HG02678 (cell line): ENCODE measurements at regions not wholly inside any gene's neighbourhood (a gene's known extent, or its start where the extent isn't known, plus 50 kb on each side); places are given as distances from the start of the nearest gene placed in this dataset.
"Not testable (repeated sequence)": the region's sequence is repeated elsewhere in the genome, so short reads cannot be mapped to it uniquely, and the experiment has no call there.

Experiments
- ATAC-seq: cut with Tn5 transposase; IDR thresholded peaks from one replicate; pipeline ENCODE4 v1.9.1; 2021; ENCODE audit warnings: mild to moderate bottlenecking, moderate library complexity; ENCODE audit not compliant: unreplicated experiment

DNA sequence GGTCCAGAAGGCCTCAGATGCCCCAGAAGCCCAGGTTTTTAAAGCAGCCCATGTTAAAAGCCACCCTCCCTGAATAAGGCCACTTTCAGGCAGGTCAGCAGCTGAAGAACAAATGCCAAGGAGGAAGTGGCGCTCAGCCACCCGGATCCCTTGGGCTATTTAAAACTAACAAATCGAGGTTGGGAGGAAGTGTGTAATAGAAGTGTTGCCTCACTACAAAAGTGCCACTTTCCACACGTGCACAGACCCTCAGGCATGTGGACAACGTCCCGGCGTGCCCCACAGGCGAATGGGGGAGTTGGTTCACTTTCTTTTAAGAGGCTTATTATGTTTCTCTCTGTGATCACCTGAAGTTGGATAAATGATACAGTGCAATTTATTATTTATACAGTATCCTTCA, 173.8 kb upstream of the SALL3 start:
- no peak for ATAC-seq

DNA sequence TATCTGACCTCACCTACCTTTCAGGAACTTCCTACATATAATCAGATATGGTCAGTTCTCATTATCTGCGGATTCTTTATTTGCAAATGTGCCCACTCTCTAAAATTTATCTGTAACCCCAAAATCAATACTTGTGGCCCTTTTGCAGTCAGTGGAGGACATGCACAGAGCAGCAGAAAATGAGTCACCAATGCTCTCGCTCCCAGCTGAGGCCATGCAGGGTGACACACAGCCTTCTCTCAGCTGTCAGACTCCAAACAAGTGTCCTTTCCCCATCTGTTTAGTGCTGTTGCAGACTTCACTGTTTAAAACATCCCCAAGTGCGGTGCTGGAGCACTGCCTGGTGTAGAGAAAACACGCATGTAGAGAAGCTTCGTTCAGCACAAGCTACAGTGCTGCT, 171.9 kb upstream of the SALL3 start:
- ATAC-seq = no peak

DNA sequence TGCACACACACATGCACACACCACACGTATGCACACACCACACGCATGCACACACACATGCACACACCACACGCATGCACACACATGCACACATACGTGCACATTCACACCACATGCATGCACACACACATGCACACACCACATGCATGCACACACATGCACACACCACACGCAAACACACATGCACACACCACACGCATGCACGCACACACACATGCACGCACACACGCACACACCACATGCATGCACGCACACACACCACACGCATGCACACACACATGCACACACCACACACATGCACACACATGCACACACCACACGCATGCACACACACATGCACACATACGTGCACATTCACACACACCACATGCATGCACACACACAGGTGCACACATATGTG, 169.8 kb upstream of the SALL3 start:
- no peak for ATAC-seq

DNA sequence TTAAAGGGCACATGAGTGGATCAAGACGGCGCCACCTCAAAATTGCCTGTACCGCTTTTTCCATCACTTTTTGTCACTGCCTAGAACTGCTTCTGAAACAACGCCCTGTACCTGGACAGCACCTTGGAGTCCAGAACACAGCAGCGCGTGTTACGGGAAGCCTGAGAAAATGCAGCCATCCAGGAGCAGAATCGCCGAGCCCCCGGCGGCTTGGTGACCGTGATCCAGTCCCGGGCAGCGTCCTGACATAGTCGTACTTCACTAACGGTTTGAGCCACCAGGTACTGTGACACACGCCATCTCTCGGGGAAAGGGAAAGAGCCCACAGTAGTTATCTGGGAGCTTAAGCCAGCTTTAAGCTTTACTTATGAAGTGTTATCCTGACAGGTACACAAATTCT, 168.9 kb upstream of the SALL3 start:
- no peak for ATAC-seq

DNA sequence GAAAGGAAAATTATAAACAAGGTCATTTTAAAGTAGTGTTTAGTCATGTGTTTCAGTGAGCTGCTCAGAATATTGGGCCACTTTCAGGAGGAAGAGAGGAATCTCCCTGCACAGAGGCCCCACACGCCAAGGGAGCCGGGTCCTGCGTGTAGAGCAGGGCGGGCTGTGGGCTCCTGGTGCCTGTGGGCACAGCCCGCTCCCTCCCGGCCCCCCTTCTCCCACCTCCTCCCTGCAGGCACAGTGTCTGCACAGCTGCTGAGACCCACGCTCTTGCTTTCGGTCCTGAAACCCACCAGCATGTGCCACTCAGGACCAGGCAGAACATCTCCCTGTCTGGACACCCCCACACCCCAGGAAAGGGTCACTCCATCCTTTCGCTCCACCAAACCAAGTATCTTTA, 167.6 kb upstream of the SALL3 start:
- ATAC-seq = no peak

DNA sequence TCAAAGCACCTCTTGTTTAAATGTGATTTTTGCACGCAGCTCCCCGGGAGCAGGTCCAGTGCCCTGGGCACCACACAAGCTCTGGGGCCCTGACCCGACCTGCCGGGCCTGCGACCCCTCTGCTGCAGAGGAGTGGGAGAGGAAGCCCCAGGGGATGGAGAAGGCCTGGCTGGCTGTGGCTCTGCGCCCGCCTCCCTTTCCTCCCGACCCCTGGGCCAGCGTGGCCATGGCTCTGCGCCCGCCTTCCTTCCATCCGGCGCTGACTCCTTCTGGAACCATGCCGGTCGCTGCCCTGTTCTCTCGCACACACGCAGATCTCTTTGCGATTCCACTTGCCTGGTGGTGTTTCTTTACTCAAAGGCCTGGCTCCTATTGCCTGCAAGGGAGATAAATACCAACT, 166.5 kb upstream of the SALL3 start:
- no peak for ATAC-seq

DNA sequence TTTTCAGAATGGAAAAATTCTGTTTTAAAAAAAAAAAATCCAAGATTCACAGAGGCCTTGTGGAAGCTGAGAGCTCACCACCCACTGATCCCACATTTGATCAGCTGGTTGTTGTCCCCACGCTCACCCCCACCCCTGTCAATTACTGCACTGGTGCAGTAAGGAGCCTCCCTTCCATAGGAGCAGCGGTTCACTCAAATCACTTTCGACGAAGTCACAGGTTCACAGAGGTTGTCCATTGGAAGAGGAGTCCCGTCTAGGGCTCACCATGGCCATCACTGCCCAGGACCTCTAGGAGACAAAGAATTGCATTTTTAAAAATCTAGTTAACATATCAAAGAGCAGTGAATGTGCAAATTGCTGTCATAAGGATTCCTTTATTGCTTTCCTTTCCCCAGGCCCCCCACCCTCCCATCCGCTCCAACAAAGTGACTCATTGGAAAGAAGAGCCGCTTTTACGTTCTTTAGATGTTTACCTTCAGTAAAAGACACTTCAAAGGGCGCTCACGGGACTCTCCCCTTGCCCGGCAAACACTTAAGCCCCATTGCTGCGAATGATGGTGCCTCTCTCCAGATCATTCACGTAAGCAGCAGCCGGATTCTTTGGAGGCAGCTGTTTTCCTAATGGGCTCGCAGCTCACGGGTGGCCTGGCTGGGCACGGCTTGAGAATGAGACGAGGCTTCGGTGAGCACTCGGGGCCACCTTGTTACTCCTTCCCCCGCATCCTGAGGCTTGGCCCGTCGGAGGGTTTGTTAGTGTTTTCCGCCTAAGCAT, 165.5 kb upstream of the SALL3 start:
- no peak for ATAC-seq

DNA sequence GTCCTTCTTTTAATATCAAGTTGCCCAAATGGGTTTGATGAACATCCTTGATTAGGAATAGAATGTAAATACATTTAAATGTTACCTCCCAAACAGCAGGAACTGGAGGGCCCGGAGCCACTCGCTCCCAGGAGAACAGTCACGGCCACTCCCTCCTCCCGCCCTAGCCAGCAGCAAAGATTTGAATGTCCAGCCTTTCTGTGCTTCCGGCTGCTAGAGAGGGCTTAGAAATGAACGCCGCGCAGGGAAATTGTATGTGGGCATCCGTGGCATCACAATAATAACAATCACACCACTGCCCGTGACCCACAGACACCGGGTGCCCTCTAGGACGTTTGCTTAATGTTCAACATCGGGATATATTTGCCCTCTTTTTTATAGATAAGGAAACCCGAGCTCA, 164.9 kb upstream of the SALL3 start:
- ATAC-seq = no peak

DNA sequence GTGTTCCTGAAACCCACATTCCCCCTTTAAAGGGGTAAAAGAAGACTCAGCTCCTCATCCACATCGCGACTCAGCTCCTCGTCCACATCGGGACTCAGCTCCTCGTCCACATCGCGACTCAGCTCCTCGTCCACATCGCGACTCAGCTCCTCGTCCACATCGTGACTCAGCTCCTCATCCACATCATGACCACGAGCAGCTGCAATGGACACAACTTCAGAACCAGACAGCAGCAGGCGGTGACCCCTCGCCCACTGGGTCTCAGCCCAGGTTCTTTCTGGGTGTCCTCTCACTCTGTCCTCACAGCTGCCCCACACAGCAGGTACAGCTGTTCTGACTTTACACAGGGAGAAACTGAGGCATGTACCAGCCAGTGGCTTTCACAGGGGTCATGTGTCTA, 163.5 kb upstream of the SALL3 start:
- ATAC-seq = no peak

DNA sequence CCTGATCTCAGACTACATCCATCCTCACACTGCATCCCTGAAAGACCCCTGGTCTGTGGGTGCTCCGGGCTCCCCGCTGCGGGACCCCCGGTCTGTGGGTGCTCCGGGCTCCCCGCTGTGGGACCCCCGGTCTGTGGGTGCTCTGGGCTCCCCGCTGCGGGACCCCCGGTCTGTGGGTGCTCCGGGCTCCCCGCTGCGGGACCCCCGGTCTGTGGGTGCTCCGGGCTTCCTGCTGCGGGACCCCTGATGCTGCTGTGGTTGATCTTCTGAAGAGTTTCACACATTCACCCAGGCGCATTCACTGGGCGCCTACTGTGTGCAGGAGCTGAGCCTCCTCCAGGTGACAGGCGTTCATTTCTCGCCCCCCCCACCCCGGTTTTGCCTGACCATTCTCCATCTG, 162.7 kb upstream of the SALL3 start:
- ATAC-seq = no peak

DNA sequence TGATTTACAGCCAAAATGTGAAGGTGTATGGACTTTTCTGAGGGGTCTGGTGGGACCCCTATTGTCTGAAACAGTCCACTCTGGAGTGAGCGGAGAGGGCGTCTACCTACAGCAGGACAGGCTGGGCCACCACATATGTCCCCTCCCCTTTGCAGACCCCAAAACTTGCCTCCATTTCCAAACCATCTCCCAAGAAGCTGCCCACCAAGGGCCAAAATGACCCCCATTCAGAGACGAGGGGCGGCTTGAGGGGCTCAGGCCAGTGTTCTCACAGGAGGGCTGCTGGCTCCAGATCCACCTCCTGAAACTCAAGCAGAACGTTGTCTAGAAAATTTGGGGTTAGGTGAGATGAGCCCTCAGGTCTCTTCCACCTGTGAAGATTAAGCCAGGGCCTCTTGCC, 161.1 kb upstream of the SALL3 start:
- no peak for ATAC-seq

DNA sequence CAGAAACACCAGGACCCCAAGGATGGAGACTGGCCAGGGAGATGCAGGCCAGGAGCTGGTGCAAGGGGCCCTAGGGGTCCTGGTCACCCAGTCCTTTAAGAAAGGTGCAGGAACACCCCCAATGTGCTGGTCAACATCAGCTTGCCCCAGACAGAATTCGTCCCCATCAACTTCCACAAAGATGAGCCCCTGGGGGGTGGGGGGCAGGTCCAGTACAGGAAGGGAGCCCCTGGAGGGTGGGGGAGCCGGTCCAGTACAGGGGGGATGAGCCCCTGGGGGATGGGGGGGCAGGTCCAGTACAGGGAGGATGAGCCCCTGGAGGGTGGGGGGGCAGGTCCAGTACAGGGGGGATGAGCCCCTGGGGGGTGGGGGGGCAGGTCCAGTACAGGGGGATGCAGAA, 160.7 kb upstream of the SALL3 start:
- ATAC-seq = no peak

DNA sequence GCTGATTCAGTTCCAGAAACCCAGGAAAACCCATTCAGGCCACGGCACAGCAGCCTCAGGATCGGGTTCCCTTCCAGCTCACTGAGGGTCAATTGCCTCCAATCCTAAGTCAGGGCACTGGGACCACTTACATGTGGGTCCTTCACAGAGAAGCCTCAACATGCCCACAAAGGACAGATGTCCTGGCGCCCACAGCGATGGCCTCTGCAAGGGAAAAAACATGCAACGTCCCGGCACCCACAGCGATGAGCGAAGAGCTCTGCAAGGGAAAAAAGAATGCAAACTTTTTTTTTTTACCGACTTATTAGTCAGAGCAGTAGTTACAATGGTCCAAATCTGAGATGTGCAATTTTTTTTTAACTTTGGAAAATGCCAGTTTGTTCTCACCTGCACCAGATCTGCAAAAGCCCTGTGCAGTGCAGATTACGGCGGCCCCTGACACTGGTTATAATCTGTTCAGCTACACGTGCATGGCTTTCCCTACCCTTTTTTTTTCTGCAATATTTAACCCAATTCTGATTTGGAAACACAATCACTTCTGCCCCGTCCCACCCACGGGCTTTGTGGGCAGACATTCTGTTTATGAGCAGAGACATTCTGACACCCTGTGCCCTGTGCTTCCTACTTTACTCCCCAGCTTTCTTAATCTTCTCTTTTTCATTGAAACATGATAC, 159.3 kb upstream of the SALL3 start:
- no peak for ATAC-seq

DNA sequence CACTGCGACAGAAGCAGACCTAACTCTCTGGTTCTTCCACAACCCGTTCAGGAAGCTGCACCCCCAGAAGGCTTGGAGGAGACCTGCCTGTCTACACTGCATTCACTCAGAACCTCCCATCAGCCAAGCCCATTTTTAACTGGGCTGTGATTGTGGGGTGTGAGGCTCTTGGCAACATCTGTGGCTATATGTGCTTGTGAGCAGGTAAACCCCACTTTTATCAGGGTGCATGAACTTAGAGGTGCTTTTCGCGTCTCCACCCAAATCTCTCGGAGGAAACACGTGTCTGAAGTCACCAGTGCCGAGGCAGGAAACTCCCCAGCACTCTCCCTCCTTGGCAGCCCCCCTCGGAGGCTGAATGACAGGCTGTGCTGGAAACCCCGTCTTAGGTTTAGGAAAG, 158.2 kb upstream of the SALL3 start:
- ATAC-seq = no peak

DNA sequence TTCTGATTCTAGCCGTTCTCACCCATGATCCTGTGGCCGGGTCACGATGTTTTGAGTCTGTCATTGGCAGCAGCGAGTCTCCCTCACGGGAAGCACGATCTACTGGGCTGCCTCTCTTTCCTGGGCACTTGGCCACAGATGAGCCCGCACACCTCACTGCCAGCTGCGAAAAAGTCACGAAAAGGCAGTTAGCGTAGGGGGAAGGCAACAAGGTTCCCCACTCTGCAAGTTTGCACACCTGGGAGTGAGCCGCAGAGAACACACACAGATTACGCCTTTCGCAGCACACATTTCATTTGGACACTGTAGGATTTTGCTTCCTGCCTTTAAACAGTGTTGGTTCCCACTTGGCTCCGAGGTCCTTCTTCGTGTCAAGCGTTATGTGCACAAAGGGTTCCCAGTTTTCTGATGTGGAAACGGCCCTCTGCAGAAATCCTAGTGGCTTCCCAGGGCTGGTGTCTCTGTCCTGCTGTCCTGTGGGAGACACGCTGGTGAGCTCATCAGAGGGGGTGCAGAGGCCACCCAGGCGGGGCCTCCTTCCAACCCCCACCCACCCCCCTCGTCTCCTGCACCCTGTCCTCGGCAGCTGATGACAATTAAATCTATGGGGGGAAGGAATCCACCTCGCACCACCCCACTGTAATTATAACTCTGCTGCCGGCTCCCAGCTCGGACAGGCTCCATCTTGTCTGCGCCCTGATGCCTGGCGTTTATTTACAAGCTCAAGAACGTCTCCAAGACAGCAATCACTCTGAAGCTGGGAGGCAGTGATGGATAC, 157.3 kb upstream of the SALL3 start:
- no peak for ATAC-seq

DNA sequence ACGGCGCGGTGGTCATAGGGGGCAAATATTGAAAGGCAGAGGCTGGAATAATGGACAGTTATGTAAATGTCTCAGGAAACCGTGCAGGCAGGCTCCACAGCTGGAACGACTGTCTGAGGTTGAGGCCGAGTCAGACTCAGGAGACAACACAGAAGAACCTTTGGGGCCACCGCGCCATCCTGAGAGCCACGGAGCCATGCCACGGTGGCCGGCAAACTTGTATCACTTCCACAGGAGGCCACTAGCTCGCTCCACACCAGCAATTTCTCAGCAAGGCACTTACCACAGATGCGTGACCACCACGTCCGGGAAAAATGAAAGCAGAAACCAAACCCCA, 156.7 kb upstream of the SALL3 start:
- ATAC-seq = no peak

DNA sequence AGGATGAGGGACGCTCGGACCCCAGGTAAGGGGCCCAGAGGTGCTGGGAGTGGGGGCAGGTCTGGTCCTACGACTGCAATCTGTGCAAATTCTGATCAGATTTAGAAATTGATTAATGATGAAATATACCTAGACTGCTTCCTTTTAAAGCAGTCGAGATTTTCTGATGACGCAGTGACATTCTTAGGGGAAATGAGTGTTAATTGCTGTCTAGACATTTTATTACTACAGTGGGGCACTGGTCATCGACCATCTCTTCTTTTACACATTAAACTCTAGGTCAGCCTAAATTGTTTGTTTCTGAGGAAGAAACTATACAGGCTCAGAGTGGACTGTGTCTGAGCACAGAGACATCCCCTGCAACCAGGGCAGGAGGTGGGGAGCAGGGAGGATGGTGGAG, 154.4 kb upstream of the SALL3 start:
- no peak for ATAC-seq

DNA sequence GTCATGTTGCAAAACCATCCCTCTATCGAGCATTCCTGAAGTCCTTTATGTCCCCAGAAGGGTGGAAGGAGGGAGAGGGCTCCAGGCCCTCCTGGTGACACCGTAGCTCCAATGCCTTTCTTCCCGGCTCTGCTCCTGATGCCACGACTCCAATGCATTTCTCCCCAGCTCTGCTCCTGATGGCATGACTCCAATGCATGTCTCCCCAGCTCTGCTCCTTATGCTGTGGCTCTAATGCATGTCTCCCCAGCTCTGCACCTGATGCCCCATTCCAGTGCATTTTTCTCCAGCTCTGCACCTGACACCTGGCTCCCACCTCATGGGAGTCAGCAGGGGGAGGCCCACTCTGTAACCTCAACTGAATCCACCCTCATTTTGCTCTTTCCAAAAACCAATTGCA, 153.0 kb upstream of the SALL3 start:
- no peak for ATAC-seq

DNA sequence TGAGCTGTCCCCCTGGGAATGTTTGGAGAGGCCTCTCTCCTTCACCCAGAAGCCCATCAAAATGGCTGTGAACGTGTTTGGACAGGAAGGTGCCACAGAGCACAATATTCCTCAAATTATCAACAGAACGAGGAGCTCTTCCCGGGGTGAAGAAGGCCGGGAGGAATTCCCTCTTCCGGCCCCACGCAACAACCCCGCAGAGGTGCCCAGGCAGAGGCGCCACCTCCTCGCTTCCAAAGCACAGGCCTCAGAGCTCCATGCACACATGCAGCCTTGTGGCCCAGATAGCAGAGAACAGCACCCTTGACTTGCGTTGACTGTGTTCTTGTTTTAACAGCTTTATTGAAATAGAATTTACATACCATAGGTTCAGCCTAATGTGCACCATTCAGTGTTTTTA, 152.5 kb upstream of the SALL3 start:
- no peak for ATAC-seq

DNA sequence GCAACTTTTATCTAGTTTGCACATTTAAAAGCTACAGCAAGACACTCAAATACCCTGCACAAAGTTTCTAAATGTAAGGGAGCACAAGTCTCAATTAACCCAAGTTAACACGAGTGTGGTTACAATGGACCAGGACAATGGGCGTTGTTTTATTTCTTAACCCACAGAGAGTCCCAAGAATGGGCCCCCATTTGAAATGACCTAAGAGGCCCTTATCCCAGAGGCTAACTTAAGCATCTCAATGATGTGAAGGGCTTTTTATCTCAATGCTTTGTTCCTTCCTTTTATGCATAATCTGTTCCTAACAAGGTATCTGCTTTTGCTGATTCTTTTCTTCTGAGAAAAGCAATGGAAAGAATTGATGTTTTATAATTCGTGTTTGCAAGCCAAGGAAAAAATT, 151.5 kb upstream of the SALL3 start:
- no peak for ATAC-seq

DNA sequence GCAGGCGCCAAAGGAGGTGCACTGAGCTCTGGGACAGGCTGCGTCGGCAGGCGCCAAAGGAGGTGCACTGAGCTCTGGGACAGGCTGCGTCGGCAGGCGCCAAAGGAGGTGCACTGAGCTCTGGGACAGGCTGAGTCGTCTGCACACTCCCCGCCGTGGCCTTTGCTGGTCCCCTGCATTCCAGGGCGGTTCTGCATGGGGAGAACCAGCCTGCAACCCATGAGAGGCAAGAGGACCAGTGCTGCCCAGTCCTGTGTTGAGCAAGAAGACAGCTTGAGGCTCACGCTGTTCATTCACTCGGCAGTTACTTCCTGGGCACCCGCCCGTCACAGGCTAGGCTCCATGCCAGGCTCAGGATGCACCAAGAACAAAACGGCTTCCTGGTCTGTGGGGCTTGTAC, 150.6 kb upstream of the SALL3 start:
- not testable (repeated sequence) for ATAC-seq

DNA sequence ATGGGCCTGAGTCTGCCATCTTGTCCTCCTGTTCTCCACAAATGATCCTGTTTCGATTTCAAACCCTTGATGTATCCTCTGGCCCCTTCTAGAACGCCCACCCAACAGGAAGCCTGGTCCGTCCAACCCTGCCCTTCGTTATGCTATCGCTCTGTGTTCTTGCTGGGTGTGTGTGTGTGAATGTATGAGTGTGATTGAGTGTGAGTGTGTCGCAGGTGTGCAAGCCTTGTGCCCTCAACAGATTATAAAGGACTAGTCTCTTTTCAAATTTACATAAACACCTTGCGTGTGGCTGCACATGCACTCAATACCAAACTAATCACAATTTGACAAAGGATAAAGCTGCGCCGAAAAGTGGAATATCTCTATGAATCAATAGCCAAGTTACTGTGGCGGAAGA, 149.5 kb upstream of the SALL3 start:
- ATAC-seq = no peak
